HG03354 (cell line): ENCODE measurements at regions not wholly inside any gene's neighbourhood (a gene's known extent, or its start where the extent isn't known, plus 50 kb on each side); places are given as distances from the start of the nearest gene placed in this dataset.
A peak's percentile ranks its signal among the peaks of the same experiment; 100 is the strongest.

Experiments
- ATAC-seq: cut with Tn5 transposase; IDR thresholded peaks from one replicate; pipeline ENCODE4 v1.9.1; 2021; ENCODE audit warnings: mild to moderate bottlenecking; ENCODE audit not compliant: unreplicated experiment, poor library complexity, severe bottlenecking

DNA sequence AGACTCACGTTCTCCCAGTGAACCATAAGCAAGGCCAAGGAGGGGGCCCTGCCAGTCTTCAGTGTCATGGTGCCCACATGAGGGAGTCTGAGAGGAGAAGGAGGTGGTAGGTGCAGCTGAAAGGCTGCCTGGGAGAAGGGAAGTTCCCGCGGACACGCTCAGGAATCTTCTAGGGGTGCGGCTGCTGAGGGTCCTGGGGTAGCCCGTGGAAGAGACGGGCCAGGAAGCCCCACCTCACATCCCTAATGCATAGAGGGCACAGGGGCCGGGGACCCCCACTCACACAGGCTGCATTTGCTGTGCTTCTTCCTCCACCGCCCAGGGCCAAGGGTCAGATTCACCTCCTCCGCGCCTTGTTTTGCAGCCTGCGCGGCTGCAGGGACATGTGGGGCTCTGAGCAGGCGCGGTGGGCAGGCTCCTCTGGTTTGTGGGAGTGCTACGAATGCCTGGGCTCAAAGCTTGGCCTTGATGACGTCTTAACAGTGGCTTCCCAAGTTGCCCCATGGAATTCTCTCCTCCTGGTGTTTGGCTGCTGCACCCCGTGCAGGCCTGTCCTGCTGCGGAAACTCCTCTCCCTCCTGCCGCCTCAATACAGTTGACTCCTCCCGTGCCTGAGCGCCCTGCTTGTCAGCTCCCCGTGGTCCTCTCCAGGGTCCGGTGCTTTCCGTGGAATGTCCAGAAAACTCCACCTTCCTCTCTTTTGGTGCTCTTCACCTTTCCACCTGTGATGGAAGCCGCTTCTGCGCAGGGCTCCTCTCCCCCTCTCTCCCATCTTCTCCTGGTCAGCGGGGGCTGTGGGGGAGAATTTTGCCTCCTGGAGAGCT is 95.7 kb downstream of the VAPA start:
- ATAC-seq = no peak

DNA sequence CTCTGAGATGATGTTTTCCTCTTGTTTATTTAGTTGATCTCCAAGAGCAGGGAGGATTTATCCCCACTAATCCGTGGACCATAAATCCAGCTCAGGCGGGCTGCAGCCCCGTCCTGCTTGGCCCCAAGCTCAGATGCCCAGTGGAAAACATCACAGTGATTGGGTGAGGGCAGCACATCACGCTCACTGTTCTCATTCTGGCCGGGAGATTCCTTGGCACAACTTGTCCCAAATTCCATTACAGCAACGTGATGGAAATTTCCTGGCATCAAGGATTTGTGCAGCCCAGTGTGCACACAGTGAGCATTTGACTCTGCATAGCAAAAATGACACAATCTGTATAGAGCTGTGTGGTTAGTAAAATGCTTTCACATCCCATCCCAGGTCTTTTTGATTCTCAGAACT is 96.8 kb downstream of the VAPA start:
- ATAC-seq = no peak

GRCh38 chr18:10011061-10011460 is 97.2 kb downstream of the VAPA start:
- no peak for ATAC-seq

DNA sequence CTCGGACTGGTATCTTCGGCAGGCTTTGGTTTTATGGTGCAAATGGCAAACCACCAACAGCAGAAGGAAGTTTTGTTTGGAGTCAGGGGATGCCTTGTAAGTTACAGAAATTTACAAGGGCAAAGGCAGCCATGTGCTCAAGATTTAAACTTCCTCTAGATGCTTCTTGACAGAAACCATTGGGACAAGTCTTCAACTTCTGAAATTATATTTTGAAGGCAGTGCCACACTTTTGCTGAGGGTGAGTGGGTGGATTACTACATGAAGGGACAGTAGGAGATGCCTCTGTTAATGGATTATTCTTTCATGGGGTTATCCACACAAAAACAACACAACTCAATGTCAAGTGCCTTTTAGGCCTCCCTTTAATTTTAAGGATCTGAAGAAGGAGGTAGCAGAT is 97.9 kb downstream of the VAPA start:
- ATAC-seq = no peak

GRCh38 chr18:10012526-10012925 is 98.7 kb downstream of the VAPA start:
- no peak for ATAC-seq

GRCh38 chr18:10013621-10014543 is 100.1 kb downstream of the VAPA start:
- ATAC-seq = no peak

DNA sequence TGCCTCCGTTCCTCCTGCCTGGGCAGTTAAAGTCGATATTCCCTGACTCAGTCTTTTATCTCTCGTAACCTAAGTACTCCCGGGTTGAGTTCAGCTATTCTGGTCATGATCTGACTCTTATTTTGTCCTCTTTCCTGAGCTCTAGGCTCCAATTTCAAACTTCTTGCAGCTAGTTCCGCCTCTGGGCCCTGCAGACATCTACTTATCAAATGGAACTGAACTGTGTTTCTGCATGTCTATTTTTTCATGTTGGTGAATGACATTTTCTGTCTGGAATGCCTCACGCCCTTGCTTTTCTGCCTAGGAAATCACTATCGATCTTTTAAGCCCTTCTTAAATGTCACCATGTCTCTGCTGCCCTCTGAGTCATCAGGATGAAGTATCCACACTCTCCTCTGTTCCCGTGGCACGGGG is 101.5 kb downstream of the VAPA start:
- no peak for ATAC-seq

DNA sequence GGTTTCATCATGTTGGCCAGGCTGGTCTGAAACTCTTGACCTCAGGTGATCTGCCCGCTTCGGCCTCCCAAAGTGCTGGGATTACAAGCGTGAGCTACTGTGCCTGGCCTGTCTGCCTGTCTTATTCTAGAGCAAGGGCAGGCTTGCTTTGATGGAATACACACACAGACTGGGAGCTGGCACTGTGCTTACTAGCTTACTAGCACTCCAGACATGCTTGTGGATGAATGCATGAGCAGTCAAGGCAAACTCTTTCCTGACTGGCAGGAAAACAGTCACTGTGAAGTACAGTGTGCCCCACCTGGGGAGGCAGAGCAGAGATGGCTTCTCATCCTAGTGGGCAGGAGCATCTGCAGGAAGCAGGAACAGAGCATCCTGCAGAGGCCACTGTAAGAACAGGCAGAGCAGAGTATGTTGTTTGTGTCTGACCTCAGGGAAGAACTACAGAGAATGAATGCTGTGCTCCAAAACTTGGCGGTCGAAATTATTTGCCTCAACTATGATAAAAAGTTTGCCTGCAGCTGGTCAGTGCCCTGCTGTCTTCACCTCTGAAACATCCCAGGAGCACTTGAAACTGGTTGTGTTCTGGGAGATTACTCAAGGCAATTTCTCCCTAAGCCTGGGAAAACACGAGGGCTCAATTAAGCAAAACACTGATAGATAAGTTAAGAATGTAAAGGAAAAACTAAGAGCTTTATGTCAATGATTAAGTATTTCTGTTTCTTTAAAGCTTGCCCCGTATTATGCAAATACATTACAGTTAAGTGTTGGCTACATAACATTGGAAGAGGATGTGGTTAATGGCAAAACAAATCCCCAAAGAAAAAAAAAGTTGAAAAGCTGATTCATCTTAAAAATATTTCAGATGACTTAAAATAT is 102.4 kb downstream of the VAPA start:
- peak; percentile 55 for ATAC-seq

DNA sequence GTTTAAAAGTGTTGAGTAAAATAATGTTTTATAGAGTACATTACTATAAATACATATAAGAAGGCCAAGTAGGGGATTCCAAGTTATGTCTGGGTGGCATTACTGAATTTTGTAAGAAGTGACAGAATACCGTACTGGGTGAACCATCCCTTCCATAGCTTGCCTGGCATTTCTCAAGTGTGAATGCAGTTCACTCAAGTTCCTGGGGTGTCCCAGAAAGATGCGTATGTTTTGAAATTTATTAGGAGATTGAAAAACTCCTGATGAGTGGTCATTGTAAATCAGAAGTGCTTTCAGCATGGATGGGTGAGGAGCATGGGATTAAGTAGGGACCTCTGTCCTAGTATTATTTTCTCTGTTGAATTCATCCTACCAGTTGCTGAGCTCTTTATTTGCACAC is 103.2 kb downstream of the VAPA start:
- no peak for ATAC-seq

DNA sequence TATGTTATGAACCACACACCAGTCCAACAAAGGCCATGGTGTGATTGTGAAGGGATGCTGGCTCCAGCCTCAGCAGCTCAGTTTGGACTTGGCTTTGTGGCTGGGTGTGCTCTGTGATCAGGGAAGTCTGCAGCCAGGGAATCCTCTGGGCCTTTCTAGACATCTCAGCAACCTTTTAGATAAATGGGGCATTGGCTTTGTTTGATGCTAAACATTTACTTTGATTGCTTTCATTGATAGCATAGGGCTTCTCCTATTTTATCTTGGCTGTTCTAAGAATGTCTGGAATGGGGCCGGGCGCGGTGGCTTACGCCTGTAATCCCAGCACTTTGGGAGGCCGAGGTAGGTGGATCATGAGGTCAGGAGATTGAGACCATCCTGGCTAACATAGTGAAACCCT is 104.5 kb downstream of the VAPA start:
- no peak for ATAC-seq

DNA sequence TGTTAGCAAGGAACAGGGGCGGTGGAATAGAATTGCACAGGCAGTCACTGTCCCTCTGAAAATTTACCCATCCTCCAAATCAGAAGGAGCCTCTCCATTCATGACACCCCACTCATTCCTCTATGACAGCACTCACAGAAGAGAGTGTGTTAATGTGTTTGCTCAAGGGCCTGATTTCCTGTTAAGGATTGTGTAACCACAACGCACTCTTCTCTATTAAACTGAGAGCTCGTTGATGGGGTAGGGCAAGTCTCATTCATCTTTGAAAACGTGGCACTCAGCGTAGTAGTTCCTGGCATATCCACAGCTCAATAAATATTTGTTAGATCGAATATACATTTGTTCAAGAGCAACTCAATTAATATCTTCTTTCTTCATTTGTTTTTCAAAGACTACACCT is 106.4 kb downstream of the VAPA start:
- ATAC-seq = no peak

- ATAC-seq = no peak
These were observed 108.5 kb downstream of the VAPA start for GRCh38 chr18:10022365-10022764.

DNA sequence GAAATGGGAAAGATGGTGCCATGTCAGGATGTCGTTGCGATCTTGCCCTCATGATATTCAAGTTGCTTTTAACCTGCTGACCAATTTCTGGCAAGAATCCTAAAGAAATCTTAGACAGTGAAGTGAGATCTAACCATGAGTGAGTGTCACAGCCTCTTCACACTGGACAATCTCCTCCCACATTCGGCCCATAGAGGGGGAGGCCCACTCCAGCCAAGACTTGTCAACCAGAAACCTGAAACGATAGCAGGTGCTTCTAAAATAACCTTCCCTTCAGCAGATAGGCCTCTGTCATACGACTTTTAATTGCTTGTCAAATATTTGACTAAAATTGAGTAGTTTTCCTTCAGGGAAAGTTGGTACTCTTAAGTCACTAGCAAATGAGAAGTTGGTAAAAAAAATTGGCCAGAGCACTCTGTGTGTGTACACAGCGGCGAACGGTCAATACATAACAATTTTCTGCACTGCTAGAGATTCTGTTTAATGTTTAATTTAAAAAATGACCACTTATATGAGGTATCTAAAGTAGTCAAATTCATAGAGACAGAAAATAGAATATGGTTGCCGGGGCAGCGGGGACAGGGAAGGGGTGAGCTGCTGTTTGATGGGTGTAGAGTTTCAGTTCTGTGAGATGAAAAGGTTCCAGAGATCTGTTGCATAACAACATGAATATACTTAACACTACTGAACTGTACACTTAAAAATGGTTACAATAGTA is 110.2 kb downstream of the VAPA start:
- no peak for ATAC-seq

- ATAC-seq = no peak
These were observed 112.2 kb downstream of the VAPA start for GRCh38 chr18:10025711-10026670.

DNA sequence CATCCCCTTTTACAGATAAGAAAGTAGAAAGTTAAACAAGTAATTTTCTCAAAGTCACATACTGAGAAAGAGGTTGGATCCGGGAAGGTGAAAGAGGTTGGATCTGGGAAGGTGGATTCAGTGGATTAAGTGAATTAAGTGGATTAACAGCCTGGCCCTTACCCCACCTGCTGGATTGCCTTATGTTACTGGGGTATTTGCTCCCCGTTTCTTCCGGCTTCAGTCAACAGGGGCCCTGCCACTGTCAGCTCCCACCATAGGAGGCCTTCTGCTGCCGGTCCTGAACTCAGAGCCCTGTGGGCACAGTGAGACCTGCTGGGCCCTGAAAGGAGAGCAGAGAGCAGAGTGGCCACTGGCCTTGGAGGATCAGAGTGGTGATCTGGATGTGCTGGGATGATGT is 113.2 kb downstream of the VAPA start:
- ATAC-seq = no peak

- no peak for ATAC-seq
These were observed 113.6 kb downstream of the VAPA start for GRCh38 chr18:10027461-10027860.

DNA sequence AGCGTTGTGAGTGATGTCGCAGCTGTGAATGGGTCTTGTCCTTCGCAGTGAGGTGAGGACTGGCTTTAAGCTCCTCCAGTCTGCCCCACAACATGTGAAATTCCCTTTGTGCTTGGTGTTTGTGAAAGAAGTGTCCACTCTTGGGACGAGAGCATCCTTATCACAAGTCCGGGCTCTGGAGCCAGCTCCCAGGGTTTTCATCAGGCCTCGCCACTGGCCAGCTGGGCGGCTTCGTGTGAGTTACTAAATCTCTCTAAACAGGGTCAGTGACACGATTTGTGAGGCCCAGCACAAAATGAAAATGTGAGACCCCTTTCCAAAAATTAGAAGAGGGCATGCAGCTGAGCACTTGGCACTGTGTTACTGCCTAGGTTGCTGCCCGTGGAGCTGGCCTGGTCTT is 115.9 kb downstream of the VAPA start:
- ATAC-seq = no peak

DNA sequence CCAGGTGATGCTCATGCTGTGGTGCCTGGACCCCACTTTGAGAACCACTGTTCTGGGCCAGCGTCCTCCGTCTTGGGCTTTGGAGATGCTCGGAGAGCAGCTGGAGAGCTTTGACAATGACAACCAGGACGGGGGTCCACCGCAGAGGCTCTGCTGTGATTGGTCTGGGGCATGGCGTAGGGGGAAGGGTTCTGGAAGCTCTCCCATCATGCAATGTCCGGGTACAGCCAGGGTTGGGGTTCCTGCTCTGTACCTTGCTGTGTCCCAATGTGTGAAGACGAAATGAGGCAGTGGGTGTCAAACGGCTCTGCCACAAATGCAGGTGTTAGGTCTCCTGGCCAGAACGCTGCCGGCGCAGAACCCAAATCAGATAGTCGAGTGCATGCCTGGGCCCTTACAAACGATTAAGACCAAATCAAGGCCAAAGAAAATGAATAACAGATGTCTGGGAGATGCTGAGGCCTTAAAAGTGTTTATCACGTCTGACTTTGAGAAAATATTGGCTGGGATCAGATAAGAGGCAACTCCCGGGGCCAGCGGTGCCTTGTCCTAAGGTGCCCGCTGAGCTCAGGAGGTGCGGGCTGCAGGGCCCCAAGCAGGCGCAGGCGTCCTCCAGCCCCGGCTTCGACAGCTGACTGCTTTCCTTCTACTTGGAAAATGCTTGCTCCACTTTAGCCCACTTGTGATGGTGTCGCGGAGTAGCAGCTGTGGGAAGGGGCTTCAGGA is 117.2 kb downstream of the VAPA start:
- ATAC-seq = no peak
